HG02938 (cell line): ENCODE measurements at regions not wholly inside any gene's neighbourhood (a gene's known extent, or its start where the extent isn't known, plus 50 kb on each side); places are given as distances from the start of the nearest gene placed in this dataset.
"Not testable (repeated sequence)": the region's sequence is repeated elsewhere in the genome, so short reads cannot be mapped to it uniquely, and the experiment has no call there.

Experiments
- ATAC-seq: cut with Tn5 transposase; IDR thresholded peaks from one replicate; pipeline ENCODE4 v1.9.1; 2021; ENCODE audit warnings: mild to moderate bottlenecking, moderate library complexity; ENCODE audit not compliant: unreplicated experiment

- no peak for ATAC-seq
Measured at GRCh38 chr5:13107537-13107936, 837.0 kb downstream of the DNAH5 start.

GRCh38 chr5:13081116-13081515 is 863.4 kb downstream of the DNAH5 start:
- ATAC-seq: no peak

- ATAC-seq: not testable (repeated sequence)
Measured at GRCh38 chr5:13072936-13073335, 871.6 kb downstream of the DNAH5 start.

GRCh38 chr5:13063088-13063487 is 881.4 kb downstream of the DNAH5 start:
- no peak for ATAC-seq

GRCh38 chr5:13045897-13046551 is 898.5 kb downstream of the DNAH5 start:
- ATAC-seq: no peak

GRCh38 chr5:13034061-13034460 is 910.4 kb downstream of the DNAH5 start:
- no peak for ATAC-seq

- ATAC-seq: no peak
Measured at GRCh38 chr5:13029211-13029610, 915.3 kb downstream of the DNAH5 start.

- ATAC-seq: no peak
Measured at GRCh38 chr5:13027874-13028273, 916.6 kb downstream of the DNAH5 start.

- ATAC-seq: no peak
Measured at GRCh38 chr5:13019729-13020128, 924.8 kb downstream of the DNAH5 start.

GRCh38 chr5:13003457-13003856 is 941.0 kb downstream of the DNAH5 start:
- no peak for ATAC-seq

GRCh38 chr5:12999667-13000066 is 944.8 kb downstream of the DNAH5 start:
- no peak for ATAC-seq

GRCh38 chr5:12985142-12985541 is 959.3 kb downstream of the DNAH5 start:
- no peak for ATAC-seq

- ATAC-seq: no peak
Measured at GRCh38 chr5:12974856-12975255, 969.6 kb downstream of the DNAH5 start.

GRCh38 chr5:12965804-12966203 is 978.7 kb downstream of the DNAH5 start:
- no peak for ATAC-seq

- ATAC-seq: no peak
Measured at GRCh38 chr5:12959713-12960112, 984.8 kb downstream of the DNAH5 start.

- ATAC-seq: no peak
Measured at GRCh38 chr5:12952409-12952808, 992.1 kb downstream of the DNAH5 start.

GRCh38 chr5:12951846-12952245 is 992.6 kb downstream of the DNAH5 start:
- ATAC-seq: no peak

- no peak for ATAC-seq
Measured at GRCh38 chr5:12947379-12947778, 997.1 kb downstream of the DNAH5 start.

GRCh38 chr5:12945477-12945876 is 999.0 kb downstream of the DNAH5 start:
- not testable (repeated sequence) for ATAC-seq

- ATAC-seq: no peak
Measured at GRCh38 chr5:12936221-12936620, 1008.3 kb downstream of the DNAH5 start.

GRCh38 chr5:12934722-12935121 is 1009.8 kb downstream of the DNAH5 start:
- ATAC-seq: no peak

- ATAC-seq: no peak
Measured at GRCh38 chr5:12920527-12920926, 1016.3 kb upstream of the CTNND2 start.

- ATAC-seq: no peak
Measured at GRCh38 chr5:12911156-12911555, 1006.9 kb upstream of the CTNND2 start.
